Caco-2 (cell line): ENCODE measurements at regions not wholly inside any gene's neighbourhood (a gene's known extent, or its start where the extent isn't known, plus 50 kb on each side); places are given as distances from the start of the nearest gene placed in this dataset.

Experiments
- BruUV-seq: library from RNA; stranded (reverse); fragments of 400-500 nt; replicated peaks from 2 replicates; lab custom pipeline; 2021; lab: Mats Ljungman, UMichigan
- CTCF ChIA-PET: fragments of 300-600 bp; sonication (Branson Sonifier 250); formaldehyde crosslinking; loops from one replicate; lab custom pipeline; 2022; ENCODE audit warnings: antibody characterized with exemption; lab: Charles Lee
- POLR2A ChIA-PET: fragments of 300-600 bp; sonication (Branson Sonifier 250); formaldehyde crosslinking; loops from one replicate; lab custom pipeline; 2022; ENCODE audit warnings: antibody characterized with exemption; lab: Charles Lee
- DNase-seq, 2 experiments: peaks; one replicate each; pipeline versions ENCODE4 v3.0.0 to v3.0.0-alpha.2; 2020 to 2022
- H3K27me3 ChIP-seq: replicated peaks from 2 replicates; pipeline ENCODE4 v1.6.0; 2011; ENCODE audit warnings: low read length; ENCODE audit not compliant: control insufficient read depth, insufficient read depth
- H3K36me3 ChIP-seq: 2 replicates; pipeline ENCODE4 v1.5.1; 2011; ENCODE audit warnings: low read length; ENCODE audit not compliant: control insufficient read depth, insufficient read depth
- H3K4me1 ChIP-seq: fragments of 250-450 bp; sonication (Bioruptor Pico); 2 replicates; pipeline ENCODE4 v1.5.1; 2020; ENCODE audit warnings: mild to moderate bottlenecking
- H3K4me3 ChIP-seq: 2 replicates; pipeline ENCODE4 v1.5.1; 2011; ENCODE audit warnings: low read depth, mild to moderate bottlenecking, control low read depth, low read length
- H3K9me3 ChIP-seq: fragments of 250-450 bp; sonication (Bioruptor Pico); 2 replicates; pipeline ENCODE4 v1.5.1; 2020; ENCODE audit warnings: mild to moderate bottlenecking, moderate library complexity
- H3K27ac Mint-ChIP-seq: one replicate; pipeline ENCODE4 v1.8.0; 2022; ENCODE audit warnings: mixed read lengths; ENCODE audit not compliant: unreplicated experiment
- H3K27me3 Mint-ChIP-seq: one replicate; pipeline ENCODE4 v1.8.0; 2022; ENCODE audit warnings: mixed read lengths; ENCODE audit not compliant: insufficient read depth, unreplicated experiment
- H3K36me3 Mint-ChIP-seq: one replicate; pipeline ENCODE4 v1.8.0; 2022; ENCODE audit warnings: mild to moderate bottlenecking, mixed read lengths; ENCODE audit not compliant: insufficient read depth, unreplicated experiment
- H3K4me1 Mint-ChIP-seq: one replicate; pipeline ENCODE4 v1.8.0; 2022; ENCODE audit warnings: low read depth, mixed read lengths; ENCODE audit not compliant: unreplicated experiment
- H3K4me3 Mint-ChIP-seq: one replicate; pipeline ENCODE4 v1.8.0; 2022; ENCODE audit warnings: mild to moderate bottlenecking, moderate library complexity, mixed read lengths; ENCODE audit not compliant: unreplicated experiment
- H3K9me3 Mint-ChIP-seq: one replicate; pipeline ENCODE4 v1.8.0; 2022; ENCODE audit warnings: mixed read lengths; ENCODE audit not compliant: unreplicated experiment
- CTCF ChIP-seq, 2 experiments: fragments of 200-600 bp in 1 of 2; IDR thresholded peaks; 1 replicate in 1 of 2; 2 replicates in 1 of 2; pipeline versions ENCODE4 v1.5.1 to v1.8.0; 2011 to 2022; ENCODE audit warnings: antibody characterized with exemption in 1 of 2, control low read depth in 1 of 2, inconsistent platforms in 1 of 2, low read depth in 1 of 2, low read length in 1 of 2, mild to moderate bottlenecking in 1 of 2, moderate library complexity in 1 of 2; ENCODE audit not compliant: insufficient read depth in 1 of 2, severe bottlenecking in 1 of 2, unreplicated experiment in 1 of 2
- intact Hi-C: fragments of 100-400 bp; cut with micrococcal nuclease; formaldehyde crosslinking; loops from one replicate; pipeline ENCODE4 v1.10.0; 2022; ENCODE audit not compliant: unreplicated experiment

GRCh38 chr2:239685556-239685955 lies 284.7 kb upstream of the HDAC4 start:
- H3K27me3 ChIP-seq, result no peaks in the 10 kb centered on the region
- CTCF ChIA-PET, result no interaction called here

GRCh38 chr2:239684996-239685395 lies 284.2 kb upstream of the HDAC4 start:
- Histone ChIP-seq H3K9me3 (no peaks in the 10 kb centered on the region), H3K36me3 (no peaks in the 10 kb centered on the region), H3K4me1 (no peaks in the 10 kb centered on the region), H3K4me3 (no peak overlapping the region), H3K27me3 (no peaks in the 10 kb centered on the region)
- H3K36me3 Mint-ChIP-seq, result no peaks in the 10 kb centered on the region
- no peak for DNase-seq
- no peaks in the 10 kb centered on the region for H3K9me3 Mint-ChIP-seq
- TF ChIP-seq CTCF (IDR thresholded peaks at IDR 0.05; ENCODE audit: insufficient read depth in 1 of 2, low read depth in 1 of 2, low read length in 1 of 2, severe bottlenecking in 1 of 2, unreplicated experiment in 1 of 2), result no peak
- H3K27me3 Mint-ChIP-seq, result peaks cover 32% of the 10 kb centered on the region
- CTCF ChIA-PET, result no interaction called here
- no peak overlapping the region for H3K4me3 Mint-ChIP-seq
- no peaks in the 10 kb centered on the region for H3K4me1 Mint-ChIP-seq
- no TSS peak for BruUV-seq
- no peak overlapping the region for H3K27ac Mint-ChIP-seq
- POLR2A ChIA-PET, result no interaction called here
- intact Hi-C loops, result no loop called here

More at GRCh38 chr2:239685556-239685955, 284.7 kb upstream of the HDAC4 start:
- no TSS peak for BruUV-seq
- no peaks in the 10 kb centered on the region for H3K36me3 Mint-ChIP-seq
- Histone ChIP-seq H3K4me3 (no peak overlapping the region), H3K36me3 (no peaks in the 10 kb centered on the region), H3K9me3 (no peaks in the 10 kb centered on the region), H3K4me1 (no peaks in the 10 kb centered on the region)
- no peak for TF ChIP-seq CTCF (IDR thresholded peaks at IDR 0.05; ENCODE audit: insufficient read depth in 1 of 2, low read depth in 1 of 2, low read length in 1 of 2, severe bottlenecking in 1 of 2, unreplicated experiment in 1 of 2)
- no peaks in the 10 kb centered on the region for H3K4me1 Mint-ChIP-seq
- intact Hi-C loops, result no loop called here
- H3K27ac Mint-ChIP-seq, result no peak overlapping the region
- DNase-seq, result no peak
- peaks cover 32% of the 10 kb centered on the region for H3K27me3 Mint-ChIP-seq
- no peaks in the 10 kb centered on the region for H3K9me3 Mint-ChIP-seq
- POLR2A ChIA-PET, result no interaction called here
- H3K4me3 Mint-ChIP-seq, result no peak overlapping the region

- CTCF ChIA-PET, result no interaction called here
- no TSS peak for BruUV-seq
These were observed 283.5 kb upstream of the HDAC4 start for GRCh38 chr2:239684271-239684810.

More at GRCh38 chr2:239684271-239684810, 283.5 kb upstream of the HDAC4 start:
- Histone ChIP-seq H3K4me3 (no peak overlapping the region), H3K4me1 (no peaks in the 10 kb centered on the region), H3K27me3 (no peaks in the 10 kb centered on the region), H3K36me3 (no peaks in the 10 kb centered on the region), H3K9me3 (no peaks in the 10 kb centered on the region)
- peaks cover 28% of the 10 kb centered on the region for H3K27me3 Mint-ChIP-seq
- H3K36me3 Mint-ChIP-seq, result no peaks in the 10 kb centered on the region
- intact Hi-C loops, result no loop called here
- H3K4me1 Mint-ChIP-seq, result no peaks in the 10 kb centered on the region
- POLR2A ChIA-PET, result no interaction called here
- H3K9me3 Mint-ChIP-seq, result no peaks in the 10 kb centered on the region
- no peak overlapping the region for H3K27ac Mint-ChIP-seq
- H3K4me3 Mint-ChIP-seq, result no peak overlapping the region
- no peak for TF ChIP-seq CTCF (IDR thresholded peaks at IDR 0.05; ENCODE audit: insufficient read depth in 1 of 2, low read depth in 1 of 2, low read length in 1 of 2, severe bottlenecking in 1 of 2, unreplicated experiment in 1 of 2)
- DNase-seq, result no peak
